ENCODE measurements at regions not wholly inside any gene's neighbourhood (a gene's known extent, or its start where the extent isn't known, plus 50 kb on each side); places are given as distances from the start of the nearest gene placed in this dataset.

GRCh38 chr6:166721576-166721975 lies 94.5 kb upstream of the RPS6KA2 start:
- ATAC-seq (no peak), DNase-seq (no peak)
- Histone ChIP-seq H3K27ac (no peak overlapping the region), H3K4me1 (no peaks in the 10 kb centered on the region), H3K36me3 (no peaks in the 10 kb centered on the region), H3K9me3 (no peaks in the 10 kb centered on the region), H3K4me3 (no peak overlapping the region), H3K27me3 (ENCODE audit: low read depth) (no peaks in the 10 kb centered on the region)
- intact Hi-C loops (cut with DNase I), result no loop called here
- no peak for TF ChIP-seq CTCF (IDR thresholded peaks at IDR 0.05)

- intact Hi-C loops (cut with DNase I), result no loop called here
- Histone ChIP-seq H3K27ac (no peak overlapping the region), H3K4me3 (no peak overlapping the region), H3K4me1 (no peaks in the 10 kb centered on the region), H3K27me3 (ENCODE audit: low read depth) (no peaks in the 10 kb centered on the region), H3K9me3 (no peaks in the 10 kb centered on the region), H3K36me3 (no peaks in the 10 kb centered on the region)
- TF ChIP-seq CTCF (IDR thresholded peaks at IDR 0.05), result no peak
- DNase-seq (no peak), ATAC-seq (peak; percentile 37 to 47)
Observed at GRCh38 chr6:166720856-166721255, 93.8 kb upstream of the RPS6KA2 start.

GRCh38 chr6:166719019-166719418 lies 92.0 kb upstream of the RPS6KA2 start:
- no peak for TF ChIP-seq CTCF (IDR thresholded peaks at IDR 0.05)
- H3K4me1 ChIP-seq, result no peaks in the 10 kb centered on the region
- ATAC-seq (no peak), DNase-seq (no peak)
- H3K4me3 ChIP-seq, result no peak overlapping the region
- intact Hi-C loops (cut with DNase I), result no loop called here
- no peaks in the 10 kb centered on the region for H3K9me3 ChIP-seq
- H3K27ac ChIP-seq, result no peak overlapping the region
- H3K36me3 ChIP-seq, result no peaks in the 10 kb centered on the region
- H3K27me3 ChIP-seq (ENCODE audit: low read depth), result no peaks in the 10 kb centered on the region

GRCh38 chr6:166718516-166718915 lies 91.5 kb upstream of the RPS6KA2 start:
- Histone ChIP-seq H3K4me1 (no peaks in the 10 kb centered on the region), H3K27me3 (ENCODE audit: low read depth) (no peaks in the 10 kb centered on the region), H3K27ac (no peak overlapping the region), H3K4me3 (no peak overlapping the region), H3K9me3 (no peaks in the 10 kb centered on the region), H3K36me3 (no peaks in the 10 kb centered on the region)
- intact Hi-C loops (cut with DNase I), result no loop called here
- ATAC-seq (no peak), DNase-seq (no peak)
- no peak for TF ChIP-seq CTCF (IDR thresholded peaks at IDR 0.05)

- Histone ChIP-seq H3K27ac (no peak overlapping the region), H3K4me3 (no peak overlapping the region), H3K36me3 (no peaks in the 10 kb centered on the region), H3K9me3 (no peaks in the 10 kb centered on the region), H3K27me3 (ENCODE audit: low read depth) (no peaks in the 10 kb centered on the region), H3K4me1 (no peaks in the 10 kb centered on the region)
- ATAC-seq (no peak), DNase-seq (no peak)
- intact Hi-C loops (cut with DNase I), result no loop called here
- TF ChIP-seq CTCF (IDR thresholded peaks at IDR 0.05), result no peak
Observed at GRCh38 chr6:166716910-166717617, 90.0 kb upstream of the RPS6KA2 start.
